SK-N-SH (cell line): ENCODE measurements at regions not wholly inside any gene's neighbourhood (a gene's known extent, or its start where the extent isn't known, plus 50 kb on each side); places are given as distances from the start of the nearest gene placed in this dataset.

Experiments
- CTCF ChIP-seq: fragments of 200-600 bp; sonication (generic); IDR thresholded peaks from 2 replicates; pipeline ENCODE4 v1.6.1; 2017; ENCODE audit warnings: antibody characterized with exemption, mild to moderate bottlenecking, moderate library complexity
- EZH2phosphoT487 ChIP-seq: fragments of 200-600 bp; sonication (generic); IDR thresholded peaks from 2 replicates; pipeline ENCODE4 v1.6.1; 2017; ENCODE audit warnings: low read depth, mixed run types, mild to moderate bottlenecking, antibody characterized with exemption, moderate library complexity, borderline replicate concordance
- TAF1 ChIP-seq: IDR thresholded peaks from 2 replicates; pipeline ENCODE4 v1.6.1; 2012; ENCODE audit warnings: low read depth, mild to moderate bottlenecking, low read length, moderate library complexity, borderline replicate concordance

GRCh38 chr18:5704847-5705246 lies 161.1 kb upstream of the EPB41L3 start:
- TF ChIP-seq CTCF (no peak), TAF1 (no peak), EZH2phosphoT487 (no peak)
